ENCODE measurements at regions not wholly inside any gene's neighbourhood (a gene's known extent, or its start where the extent isn't known, plus 50 kb on each side); places are given as distances from the start of the nearest gene placed in this dataset.

DNA sequence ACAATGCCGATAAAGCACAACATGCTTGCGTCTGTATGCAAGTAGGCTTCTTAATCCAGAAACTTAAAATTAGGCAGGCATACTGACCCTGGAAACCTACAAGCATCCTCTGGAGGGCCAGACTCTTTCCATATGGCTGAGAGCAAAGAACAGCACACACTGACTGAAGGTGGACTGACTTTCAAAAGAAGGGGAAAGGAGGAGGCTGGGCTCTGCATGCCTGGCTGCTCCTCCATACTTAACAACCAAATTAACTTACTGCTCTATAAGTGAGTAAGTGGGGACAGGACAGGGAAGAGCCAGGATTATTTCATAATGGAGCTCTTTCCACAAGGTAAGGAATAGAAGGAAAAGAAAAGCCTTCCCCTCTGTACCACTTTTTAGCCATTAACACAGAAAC is 55.9 kb upstream of the ATP8A1 start:
- no peak for DNase-seq (ENCODE audit: low read depth, low spot score)
- Histone ChIP-seq H3K9me2 (ENCODE audit: insufficient read depth) (no peaks in the 10 kb centered on the region), H3K4me2 (ENCODE audit: low read length) (no peak overlapping the region), H3K4me1 (ENCODE audit: control insufficient read depth in 1 of 2, insufficient read depth in 2 of 2, low read length in 2 of 2) (no peaks in the 10 kb centered on the region), H3K9me3 (ENCODE audit: control insufficient read depth in 1 of 2, insufficient read depth in 1 of 2, low read depth in 1 of 2, low read length in 2 of 2) (no peaks in the 10 kb centered on the region), H3K79me2 (ENCODE audit: insufficient read depth, low read length) (no peaks in the 10 kb centered on the region), H4K20me1 (ENCODE audit: insufficient read depth) (no peaks in the 10 kb centered on the region), H3K27me3 (ENCODE audit: insufficient read depth, low read length) (0 out of 2 replicates have a peak, but pooled peaks cover 2% of the 10 kb centered on the region), H2AFZ (ENCODE audit: low read depth, low read length, poor library complexity, severe bottlenecking) (no peak overlapping the region), H3K27ac (ENCODE audit: low read depth, low read length) (no peak overlapping the region), H3K9ac (ENCODE audit: low read length) (no peak overlapping the region), H3K4me3 (replicated peaks in 1 of 2; ENCODE audit: low read depth in 1 of 2, low read length in 2 of 2) (no peak overlapping the region), H3K36me3 (ENCODE audit: control insufficient read depth in 1 of 2, insufficient read depth in 2 of 2, low read length in 2 of 2) (no peaks in the 10 kb centered on the region)
- ChIA-PET RAD21 (ENCODE audit: low non-redundant PET in 1 of 2, low total read pairs in 2 of 2, uncharacterized antibody in 2 of 2, unreplicated experiment in 2 of 2) (no interaction called here), POLR2A (no interaction called here), CTCF (no interaction called here)
- intact Hi-C loops (cut with micrococcal nuclease) = no loop called here
- no peak for TF ChIP-seq CBX3 (IDR thresholded peaks at IDR 0.05; ENCODE audit: low read depth)
- TF ChIP-seq FOSL1 (IDR thresholded peaks at IDR 0.05; ENCODE audit: low read depth) = no peak
- no peak for TF ChIP-seq TCF7L2 (IDR thresholded peaks at IDR 0.05; ENCODE audit: borderline replicate concordance, extremely low read depth, insufficient read depth, insufficient read length)
- TF ChIP-seq ZNF274 (IDR thresholded peaks at IDR 0.05; ENCODE audit: low read depth, low read length) = no peak
- no peak for TF ChIP-seq RAD21 (IDR thresholded peaks at IDR 0.05; ENCODE audit: low read depth)
- TF ChIP-seq, protein P1, sequence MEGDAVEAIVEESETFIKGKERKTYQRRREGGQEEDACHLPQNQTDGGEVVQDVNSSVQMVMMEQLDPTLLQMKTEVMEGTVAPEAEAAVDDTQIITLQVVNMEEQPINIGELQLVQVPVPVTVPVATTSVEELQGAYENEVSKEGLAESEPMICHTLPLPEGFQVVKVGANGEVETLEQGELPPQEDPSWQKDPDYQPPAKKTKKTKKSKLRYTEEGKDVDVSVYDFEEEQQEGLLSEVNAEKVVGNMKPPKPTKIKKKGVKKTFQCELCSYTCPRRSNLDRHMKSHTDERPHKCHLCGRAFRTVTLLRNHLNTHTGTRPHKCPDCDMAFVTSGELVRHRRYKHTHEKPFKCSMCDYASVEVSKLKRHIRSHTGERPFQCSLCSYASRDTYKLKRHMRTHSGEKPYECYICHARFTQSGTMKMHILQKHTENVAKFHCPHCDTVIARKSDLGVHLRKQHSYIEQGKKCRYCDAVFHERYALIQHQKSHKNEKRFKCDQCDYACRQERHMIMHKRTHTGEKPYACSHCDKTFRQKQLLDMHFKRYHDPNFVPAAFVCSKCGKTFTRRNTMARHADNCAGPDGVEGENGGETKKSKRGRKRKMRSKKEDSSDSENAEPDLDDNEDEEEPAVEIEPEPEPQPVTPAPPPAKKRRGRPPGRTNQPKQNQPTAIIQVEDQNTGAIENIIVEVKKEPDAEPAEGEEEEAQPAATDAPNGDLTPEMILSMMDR (IDR thresholded peaks at IDR 0.05 in 2 of 3, conservative IDR thresholded peaks at IDR 0.05 in 1 of 3; ENCODE audit: borderline replicate concordance in 1 of 3, insufficient read depth in 1 of 3, low read depth in 2 of 3, low read length in 2 of 3) = no peak
- BruUV-seq (replicated peaks) = no TSS peak
- no peak for ATAC-seq

DNA sequence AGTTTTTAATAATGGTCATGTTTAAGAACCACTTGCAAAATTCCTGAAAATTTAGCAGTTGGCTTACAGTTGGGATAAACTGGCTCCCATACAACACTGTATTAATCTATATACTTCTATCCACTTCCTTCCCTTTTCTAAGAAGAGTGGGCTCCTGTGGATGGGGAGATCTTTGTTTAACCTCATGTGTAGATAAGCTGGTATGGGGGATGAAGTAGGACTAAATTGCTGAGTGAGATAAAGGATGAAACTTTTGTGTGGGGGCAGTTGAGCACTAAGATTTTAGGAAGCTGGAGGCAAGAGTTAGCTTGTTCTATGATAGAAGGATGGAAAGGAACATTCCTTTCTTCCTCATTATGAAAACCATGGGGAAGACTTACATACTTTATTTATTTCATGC is 54.6 kb upstream of the ATP8A1 start:
- no peak for DNase-seq (ENCODE audit: low read depth, low spot score)
- no peaks in the 10 kb centered on the region for H3K9me2 ChIP-seq (ENCODE audit: insufficient read depth)
- no peak overlapping the region for H3K9ac ChIP-seq (ENCODE audit: low read length)
- no peaks in the 10 kb centered on the region for H3K4me1 ChIP-seq (ENCODE audit: control insufficient read depth in 1 of 2, insufficient read depth in 2 of 2, low read length in 2 of 2)
- no peak overlapping the region for H3K4me2 ChIP-seq (ENCODE audit: low read length)
- BruUV-seq (replicated peaks) = no TSS peak
- H3K9me3 ChIP-seq (ENCODE audit: control insufficient read depth in 1 of 2, insufficient read depth in 1 of 2, low read depth in 1 of 2, low read length in 2 of 2) = no peaks in the 10 kb centered on the region
- no peaks in the 10 kb centered on the region for H4K20me1 ChIP-seq (ENCODE audit: insufficient read depth)
- H3K27me3 ChIP-seq (ENCODE audit: insufficient read depth, low read length) = 0 out of 2 replicates have a peak, but pooled peaks cover 2% of the 10 kb centered on the region
- intact Hi-C loops (cut with micrococcal nuclease) = no loop called here
- ATAC-seq = no peak
- H3K79me2 ChIP-seq (ENCODE audit: insufficient read depth, low read length) = no peaks in the 10 kb centered on the region
- no peak overlapping the region for H3K4me3 ChIP-seq (replicated peaks in 1 of 2; ENCODE audit: low read depth in 1 of 2, low read length in 2 of 2)
- no peak overlapping the region for H3K27ac ChIP-seq (ENCODE audit: low read depth, low read length)
- ChIA-PET CTCF (no interaction called here), RAD21 (ENCODE audit: low non-redundant PET in 1 of 2, low total read pairs in 2 of 2, uncharacterized antibody in 2 of 2, unreplicated experiment in 2 of 2) (no interaction called here), POLR2A (no interaction called here)
- H3K36me3 ChIP-seq (ENCODE audit: control insufficient read depth in 1 of 2, insufficient read depth in 2 of 2, low read length in 2 of 2) = no peaks in the 10 kb centered on the region
- H2AFZ ChIP-seq (ENCODE audit: low read depth, low read length, poor library complexity, severe bottlenecking) = no peak overlapping the region
- no peak for TF ChIP-seq RAD21 (IDR thresholded peaks at IDR 0.05; ENCODE audit: low read depth)
- TF ChIP-seq SRF (IDR thresholded peaks at IDR 0.05; ENCODE audit: low read depth) = no peak
- TF ChIP-seq FOSL1 (IDR thresholded peaks at IDR 0.05; ENCODE audit: low read depth) = no peak
- no peak for TF ChIP-seq EZH2 (IDR thresholded peaks at IDR 0.05)
- TF ChIP-seq, protein P2, sequence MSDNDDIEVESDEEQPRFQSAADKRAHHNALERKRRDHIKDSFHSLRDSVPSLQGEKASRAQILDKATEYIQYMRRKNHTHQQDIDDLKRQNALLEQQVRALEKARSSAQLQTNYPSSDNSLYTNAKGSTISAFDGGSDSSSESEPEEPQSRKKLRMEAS (IDR thresholded peaks at IDR 0.05) = no peak
- TF ChIP-seq ZFX (IDR thresholded peaks at IDR 0.05) = no peak
- TF ChIP-seq CBX3 (IDR thresholded peaks at IDR 0.05; ENCODE audit: low read depth) = no peak
- TF ChIP-seq, protein P3, sequence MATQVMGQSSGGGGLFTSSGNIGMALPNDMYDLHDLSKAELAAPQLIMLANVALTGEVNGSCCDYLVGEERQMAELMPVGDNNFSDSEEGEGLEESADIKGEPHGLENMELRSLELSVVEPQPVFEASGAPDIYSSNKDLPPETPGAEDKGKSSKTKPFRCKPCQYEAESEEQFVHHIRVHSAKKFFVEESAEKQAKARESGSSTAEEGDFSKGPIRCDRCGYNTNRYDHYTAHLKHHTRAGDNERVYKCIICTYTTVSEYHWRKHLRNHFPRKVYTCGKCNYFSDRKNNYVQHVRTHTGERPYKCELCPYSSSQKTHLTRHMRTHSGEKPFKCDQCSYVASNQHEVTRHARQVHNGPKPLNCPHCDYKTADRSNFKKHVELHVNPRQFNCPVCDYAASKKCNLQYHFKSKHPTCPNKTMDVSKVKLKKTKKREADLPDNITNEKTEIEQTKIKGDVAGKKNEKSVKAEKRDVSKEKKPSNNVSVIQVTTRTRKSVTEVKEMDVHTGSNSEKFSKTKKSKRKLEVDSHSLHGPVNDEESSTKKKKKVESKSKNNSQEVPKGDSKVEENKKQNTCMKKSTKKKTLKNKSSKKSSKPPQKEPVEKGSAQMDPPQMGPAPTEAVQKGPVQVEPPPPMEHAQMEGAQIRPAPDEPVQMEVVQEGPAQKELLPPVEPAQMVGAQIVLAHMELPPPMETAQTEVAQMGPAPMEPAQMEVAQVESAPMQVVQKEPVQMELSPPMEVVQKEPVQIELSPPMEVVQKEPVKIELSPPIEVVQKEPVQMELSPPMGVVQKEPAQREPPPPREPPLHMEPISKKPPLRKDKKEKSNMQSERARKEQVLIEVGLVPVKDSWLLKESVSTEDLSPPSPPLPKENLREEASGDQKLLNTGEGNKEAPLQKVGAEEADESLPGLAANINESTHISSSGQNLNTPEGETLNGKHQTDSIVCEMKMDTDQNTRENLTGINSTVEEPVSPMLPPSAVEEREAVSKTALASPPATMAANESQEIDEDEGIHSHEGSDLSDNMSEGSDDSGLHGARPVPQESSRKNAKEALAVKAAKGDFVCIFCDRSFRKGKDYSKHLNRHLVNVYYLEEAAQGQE (IDR thresholded peaks at IDR 0.05; ENCODE audit: low read depth) = no peak
- TF ChIP-seq YY1 (IDR thresholded peaks at IDR 0.05; ENCODE audit: extremely low read depth, insufficient replicate concordance, low read depth, low read length) = no peak
- no peak for TF ChIP-seq TCF7L2 (IDR thresholded peaks at IDR 0.05; ENCODE audit: borderline replicate concordance, extremely low read depth, insufficient read depth, insufficient read length)
